ENCODE measurements at regions not wholly inside any gene's neighbourhood (a gene's known extent, or its start where the extent isn't known, plus 50 kb on each side); places are given as distances from the start of the nearest gene placed in this dataset.

DNA sequence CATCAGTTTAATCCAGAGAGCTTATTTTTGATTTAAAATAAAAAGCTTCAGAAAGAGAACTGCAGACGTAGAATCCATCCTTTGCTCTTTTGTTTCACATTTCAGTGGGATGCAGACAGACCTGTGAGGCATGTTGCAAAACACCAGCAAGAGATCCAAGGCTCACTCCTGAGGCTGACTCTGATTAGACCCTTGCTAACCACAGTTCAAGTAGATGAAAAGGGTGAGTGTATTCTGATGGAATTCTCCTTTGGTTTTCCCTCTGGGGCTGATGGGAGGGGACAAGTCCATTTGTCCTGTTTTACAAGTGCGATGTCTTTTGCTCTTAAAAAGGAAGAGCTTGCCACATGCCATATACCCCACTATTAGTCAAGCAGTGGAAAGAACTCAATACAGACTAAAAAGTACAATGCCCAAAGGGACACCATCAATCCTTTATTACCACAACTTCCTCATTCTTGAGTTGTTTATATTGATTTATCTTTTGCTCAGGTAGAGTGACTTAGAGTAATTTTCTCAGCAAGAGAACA lies 772.7 kb downstream of the MAFB start:
- Histone ChIP-seq H3K9ac (replicated peaks; ENCODE audit: extremely low read depth, insufficient read depth, low read length) (no peak overlapping the region), H3K27me3 (ENCODE audit: control insufficient read depth in 2 of 2, insufficient read depth in 2 of 2, low read length in 2 of 2) (no peaks in the 10 kb centered on the region), H3K4me2 (ENCODE audit: insufficient read depth, low read length) (no peak overlapping the region), H2AFZ (ENCODE audit: low read depth, low read length) (no peak overlapping the region), H3K79me2 (ENCODE audit: control insufficient read depth, insufficient read depth, low read length) (no peaks in the 10 kb centered on the region), H3K4me3 (replicated peaks in 1 of 3; ENCODE audit: insufficient read depth in 1 of 3, low read depth in 1 of 3, low read length in 3 of 3) (no peak overlapping the region), H3K27ac (ENCODE audit: insufficient read depth, low read depth, low read length) (no peak overlapping the region), H4K20me1 (replicated peaks; ENCODE audit: control insufficient read depth, extremely low read depth, insufficient read depth, low read length) (no peaks in the 10 kb centered on the region), H3K9me1 (replicated peaks; ENCODE audit: control insufficient read depth, extremely low read depth, insufficient read depth, low read length) (no peaks in the 10 kb centered on the region), H3K36me3 (ENCODE audit: control insufficient read depth in 2 of 2, extremely low read depth in 1 of 2, insufficient read depth in 2 of 2, low read length in 2 of 2) (no peaks in the 10 kb centered on the region), H3K4me1 (ENCODE audit: control insufficient read depth, extremely low read depth, insufficient read depth, low read length) (no peaks in the 10 kb centered on the region), H3K9me3 (replicated peaks; ENCODE audit: control insufficient read depth, insufficient read depth, low read length) (no peaks in the 10 kb centered on the region)
- CTCF ChIA-PET, result no interaction called here
- DNase-seq (ENCODE audit: low read depth, low spot score) (no peak), FAIRE-seq (no peak)
- POLR2A ChIA-PET, result no interaction called here
- dilution Hi-C loops (cut with MboI; ENCODE audit: extremely low pct_ligation_motif_present, low sequenced_read_pairs) (no loop called here), intact Hi-C loops (cut with micrococcal nuclease) (no loop called here)
- TF ChIP-seq GATA2 (IDR thresholded peaks at IDR 0.05; ENCODE audit: insufficient read depth, insufficient read length, low read depth, low read length) (no peak), JUN (IDR thresholded peaks at IDR 0.05; ENCODE audit: borderline replicate concordance, insufficient read depth, insufficient read length, low read depth) (no peak)
- BruUV-seq (replicated peaks), result no TSS peak

GRCh38 chr20:39913274-39913673 lies 775.8 kb downstream of the MAFB start:
- Histone ChIP-seq H3K36me3 (ENCODE audit: control insufficient read depth in 2 of 2, extremely low read depth in 1 of 2, insufficient read depth in 2 of 2, low read length in 2 of 2) (no peaks in the 10 kb centered on the region), H3K9me3 (replicated peaks; ENCODE audit: control insufficient read depth, insufficient read depth, low read length) (no peaks in the 10 kb centered on the region), H2AFZ (ENCODE audit: low read depth, low read length) (no peak overlapping the region), H4K20me1 (replicated peaks; ENCODE audit: control insufficient read depth, extremely low read depth, insufficient read depth, low read length) (no peaks in the 10 kb centered on the region), H3K27me3 (ENCODE audit: control insufficient read depth in 2 of 2, insufficient read depth in 2 of 2, low read length in 2 of 2) (no peaks in the 10 kb centered on the region), H3K9ac (replicated peaks; ENCODE audit: extremely low read depth, insufficient read depth, low read length) (no peak overlapping the region), H3K4me2 (ENCODE audit: insufficient read depth, low read length) (no peak overlapping the region), H3K4me3 (replicated peaks in 1 of 3; ENCODE audit: insufficient read depth in 1 of 3, low read depth in 1 of 3, low read length in 3 of 3) (no peak overlapping the region), H3K27ac (ENCODE audit: insufficient read depth, low read depth, low read length) (no peak overlapping the region), H3K4me1 (ENCODE audit: control insufficient read depth, extremely low read depth, insufficient read depth, low read length) (no peaks in the 10 kb centered on the region), H3K79me2 (ENCODE audit: control insufficient read depth, insufficient read depth, low read length) (no peaks in the 10 kb centered on the region), H3K9me1 (replicated peaks; ENCODE audit: control insufficient read depth, extremely low read depth, insufficient read depth, low read length) (no peaks in the 10 kb centered on the region)
- DNase-seq (ENCODE audit: low read depth, low spot score) (no peak), FAIRE-seq (no peak)
- BruUV-seq (replicated peaks), result no TSS peak
- dilution Hi-C loops (cut with MboI; ENCODE audit: extremely low pct_ligation_motif_present, low sequenced_read_pairs) (no loop called here), intact Hi-C loops (cut with micrococcal nuclease) (no loop called here)
- ChIA-PET CTCF (no interaction called here), POLR2A (no interaction called here)
- no peak for TF ChIP-seq EZH2 (IDR thresholded peaks at IDR 0.05; ENCODE audit: borderline replicate concordance, low read depth, low read length, severe bottlenecking)
- no peak for TF ChIP-seq MAX (IDR thresholded peaks at IDR 0.05; ENCODE audit: insufficient read depth, insufficient read length)
- no peak for TF ChIP-seq JUN (IDR thresholded peaks at IDR 0.05; ENCODE audit: borderline replicate concordance, insufficient read depth, insufficient read length, low read depth)
- TF ChIP-seq GATA2 (IDR thresholded peaks at IDR 0.05; ENCODE audit: insufficient read depth, insufficient read length, low read depth, low read length), result no peak
- TF ChIP-seq CTCF (IDR thresholded peaks at IDR 0.05; ENCODE audit: extremely low read depth in 1 of 2, insufficient read depth in 1 of 2, low read depth in 1 of 2, low read length in 2 of 2), result no peak
- TF ChIP-seq POLR2A (IDR thresholded peaks at IDR 0.05; ENCODE audit: low read depth, low read length), result no peak
- no peak for TF ChIP-seq MYC (IDR thresholded peaks at IDR 0.05; ENCODE audit: low read depth, low read length)
- TF ChIP-seq FOS (IDR thresholded peaks at IDR 0.05; ENCODE audit: borderline replicate concordance, insufficient read depth, low read length), result no peak
- TF ChIP-seq POLR2AphosphoS5 (IDR thresholded peaks at IDR 0.05; ENCODE audit: insufficient read depth, low read depth, low read length), result no peak
